ACC112 (cell line): ENCODE measurements at regions not wholly inside any gene's neighbourhood (a gene's known extent, or its start where the extent isn't known, plus 50 kb on each side); places are given as distances from the start of the nearest gene placed in this dataset.

ENCODE experiments used
- H2AFZ ChIP-seq: fragments of 200-600 bp; sonication (generic); one replicate; pipeline ENCODE4 v1.6.0; 2017; ENCODE audit warnings: antibody characterized with exemption, low read length; ENCODE audit not compliant: unreplicated experiment
- H3K27ac ChIP-seq: fragments of 200-600 bp; sonication (generic); 2 replicates; pipeline ENCODE4 v1.5.1; 2014; ENCODE audit warnings: low read depth, mild to moderate bottlenecking, antibody characterized with exemption, low read length, moderate library complexity
- H3K27me3 ChIP-seq: fragments of 200-600 bp; sonication (generic); 2 replicates; pipeline ENCODE4 v1.6.1; 2014; ENCODE audit warnings: mild to moderate bottlenecking, antibody characterized with exemption, low read length, moderate library complexity, mixed read lengths; ENCODE audit not compliant: insufficient read depth
- H3K36me3 ChIP-seq: fragments of 200-600 bp; sonication (generic); 2 replicates; pipeline ENCODE4 v1.6.1; 2016; ENCODE audit warnings: mild to moderate bottlenecking, antibody characterized with exemption, low read length, moderate library complexity, mixed read lengths; ENCODE audit not compliant: insufficient read depth
- H3K4me1 ChIP-seq: fragments of 200-600 bp; sonication (generic); one replicate; pipeline ENCODE4 v1.6.1; 2016; ENCODE audit warnings: low read length, mixed read lengths; ENCODE audit not compliant: insufficient read depth, unreplicated experiment, control insufficient read depth
- H3K4me3 ChIP-seq: fragments of 200-600 bp; sonication (generic); 2 replicates; pipeline ENCODE4 v1.5.1; 2014; ENCODE audit warnings: mild to moderate bottlenecking, low read depth, low read length
- H3K79me2 ChIP-seq: fragments of 200-600 bp; sonication (generic); one replicate; pipeline ENCODE4 v1.6.0; 2016; ENCODE audit warnings: low read length; ENCODE audit not compliant: control insufficient read depth, unreplicated experiment, insufficient read depth

DNA sequence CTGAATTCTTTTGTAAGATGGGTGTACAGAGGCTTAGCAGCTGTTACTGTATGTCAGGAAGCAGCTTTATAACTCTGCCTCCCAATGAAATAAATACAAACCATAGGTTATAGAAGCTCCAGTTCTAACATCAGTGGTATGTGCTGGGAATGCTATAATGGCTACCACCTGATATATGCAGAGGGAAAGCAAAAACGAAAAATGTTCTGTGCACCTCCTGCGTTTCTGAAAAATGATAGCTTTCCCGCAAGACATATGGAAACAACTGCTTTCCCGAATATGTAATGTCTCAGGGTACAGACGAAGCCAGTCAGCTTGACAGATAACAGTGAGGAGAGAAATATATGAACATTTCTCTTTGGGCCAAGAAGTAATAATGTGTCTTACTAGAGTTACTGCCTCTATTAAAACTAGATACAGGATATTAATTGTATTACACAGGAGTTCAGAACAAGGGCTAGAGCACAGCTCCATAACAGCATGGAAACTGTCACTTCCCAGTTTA, 517.0 kb upstream of the NRSN1 start:
- H3K4me3 ChIP-seq, result no peak overlapping the region
- H3K27me3 ChIP-seq, result no peaks in the 10 kb centered on the region
- no peak overlapping the region for H2AFZ ChIP-seq
- H3K79me2 ChIP-seq, result no peaks in the 10 kb centered on the region
- no peak overlapping the region for H3K27ac ChIP-seq
- H3K4me1 ChIP-seq, result no peaks in the 10 kb centered on the region
- no peaks in the 10 kb centered on the region for H3K36me3 ChIP-seq

DNA sequence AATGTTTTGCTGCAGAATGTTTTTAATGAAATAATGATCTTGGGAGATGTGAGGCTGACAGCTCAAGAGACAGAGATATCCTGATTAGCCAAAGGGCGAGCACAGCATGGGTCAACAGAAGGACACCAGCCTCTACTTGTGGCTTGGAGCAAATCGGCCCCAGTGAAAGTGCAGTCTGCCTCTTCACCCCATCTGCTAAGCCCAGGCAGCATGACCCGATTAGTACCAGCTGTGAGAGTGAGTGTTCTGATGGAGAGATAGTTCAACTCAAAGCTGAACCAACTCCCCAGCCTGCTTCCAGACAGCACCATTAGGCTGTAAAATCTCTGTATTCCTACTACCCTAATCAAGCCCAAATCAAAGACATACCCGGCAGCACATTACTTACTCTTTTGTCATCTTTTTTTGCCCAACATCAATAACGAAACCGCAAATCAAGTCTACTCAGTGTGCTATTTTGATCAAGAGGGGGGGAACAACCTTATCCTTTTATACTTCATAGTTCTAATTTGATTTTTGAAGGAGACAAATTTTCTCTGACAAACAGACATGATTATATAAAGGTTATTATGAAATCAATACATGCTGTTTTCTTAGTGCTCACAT, 514.1 kb upstream of the NRSN1 start:
- Histone ChIP-seq H3K27ac (no peak overlapping the region), H2AFZ (no peak overlapping the region), H3K27me3 (no peaks in the 10 kb centered on the region), H3K4me3 (no peak overlapping the region), H3K4me1 (no peaks in the 10 kb centered on the region), H3K36me3 (no peaks in the 10 kb centered on the region), H3K79me2 (no peaks in the 10 kb centered on the region)

DNA sequence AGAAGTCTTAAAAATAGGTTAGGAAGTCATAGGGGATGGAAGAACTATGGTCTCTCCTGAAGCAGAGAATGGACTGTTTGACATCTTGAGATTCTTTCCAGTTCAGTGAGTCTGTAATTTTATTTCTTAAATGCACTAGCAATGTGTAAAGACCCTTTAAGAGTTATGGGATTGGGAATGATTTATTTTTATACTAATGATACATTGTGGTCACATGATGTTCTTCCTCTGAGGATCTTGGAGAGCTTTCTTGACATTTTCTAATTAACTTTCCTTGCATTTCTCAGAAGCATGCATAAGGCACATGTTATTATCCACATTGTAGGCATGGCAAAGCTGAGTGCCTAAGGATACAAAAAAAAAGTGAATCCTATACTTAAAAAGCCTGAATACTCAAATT, 507.6 kb upstream of the NRSN1 start:
- Histone ChIP-seq H3K4me1 (no peaks in the 10 kb centered on the region), H2AFZ (no peak overlapping the region), H3K36me3 (no peaks in the 10 kb centered on the region), H3K4me3 (no peak overlapping the region), H3K79me2 (no peaks in the 10 kb centered on the region), H3K27ac (no peak overlapping the region), H3K27me3 (no peaks in the 10 kb centered on the region)

DNA sequence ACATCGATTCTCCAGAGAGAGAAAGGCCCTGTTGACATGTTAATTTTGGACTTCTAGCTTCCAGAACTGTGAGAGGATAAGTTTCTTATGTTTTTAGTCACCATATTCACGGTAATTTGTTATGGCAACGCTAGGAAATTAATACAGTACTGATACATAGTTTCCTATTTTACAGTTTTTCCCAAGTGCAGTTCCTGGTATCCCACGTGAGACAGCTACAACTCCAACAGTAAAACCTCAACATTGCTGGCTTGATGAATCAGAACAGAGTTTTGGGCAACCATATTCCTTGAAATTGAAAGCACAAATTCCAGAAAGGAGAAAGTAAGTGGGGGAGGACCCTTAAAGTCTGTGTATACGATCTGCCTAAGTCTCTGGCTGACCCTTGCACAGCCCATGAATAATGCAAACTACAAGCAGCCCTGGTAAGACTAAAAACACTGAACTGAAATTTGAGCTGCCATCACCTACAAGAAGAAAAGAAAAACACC, 505.1 kb upstream of the NRSN1 start:
- H2AFZ ChIP-seq, result no peak overlapping the region
- no peaks in the 10 kb centered on the region for H3K36me3 ChIP-seq
- no peak overlapping the region for H3K27ac ChIP-seq
- no peaks in the 10 kb centered on the region for H3K27me3 ChIP-seq
- H3K4me1 ChIP-seq, result no peaks in the 10 kb centered on the region
- H3K4me3 ChIP-seq, result no peak overlapping the region
- no peaks in the 10 kb centered on the region for H3K79me2 ChIP-seq

DNA sequence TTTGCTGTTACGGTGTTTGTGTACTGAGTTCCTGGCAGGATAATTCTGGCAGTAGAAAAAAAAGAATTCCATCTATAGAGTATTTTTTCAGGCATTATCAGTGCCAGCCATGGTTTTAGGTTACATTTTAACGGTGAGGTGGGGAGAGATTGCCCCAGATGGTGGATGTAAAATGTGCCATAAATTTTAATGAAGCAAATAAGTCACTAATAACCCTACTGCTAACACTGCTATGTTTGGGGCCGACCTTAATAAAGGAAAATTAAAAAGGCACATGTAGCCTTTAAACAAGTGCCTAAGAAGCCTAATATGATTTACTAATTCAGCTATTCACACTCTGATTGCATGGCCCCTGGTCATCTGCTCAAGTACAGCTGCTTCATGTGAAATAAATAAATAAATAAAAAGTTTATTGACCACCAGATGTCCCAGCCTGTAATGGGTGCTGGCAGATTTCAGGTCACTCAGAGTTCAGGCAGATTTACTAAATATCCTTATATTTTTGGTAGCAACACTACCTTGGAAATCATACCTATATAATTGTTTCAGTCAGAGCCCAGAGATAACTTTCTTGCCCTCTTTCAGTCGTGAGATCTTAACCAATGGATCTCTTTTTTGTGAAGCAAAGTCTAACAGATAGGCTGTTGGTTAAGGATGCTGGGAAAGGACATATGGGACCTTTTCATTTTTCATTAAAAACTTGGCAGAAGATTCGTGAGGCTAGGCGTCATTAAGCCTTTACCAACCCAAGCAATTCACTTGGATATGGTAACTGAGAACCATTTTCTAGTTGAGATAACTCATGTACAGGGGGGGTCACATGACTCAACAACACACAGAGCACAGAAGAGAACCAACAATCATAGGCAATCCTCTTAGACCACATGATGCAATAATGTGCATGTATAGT, 495.0 kb upstream of the NRSN1 start:
- Histone ChIP-seq H2AFZ (no peak overlapping the region), H3K79me2 (no peaks in the 10 kb centered on the region), H3K27ac (no peak overlapping the region), H3K4me1 (no peaks in the 10 kb centered on the region), H3K27me3 (no peaks in the 10 kb centered on the region), H3K36me3 (no peaks in the 10 kb centered on the region), H3K4me3 (no peak overlapping the region)

DNA sequence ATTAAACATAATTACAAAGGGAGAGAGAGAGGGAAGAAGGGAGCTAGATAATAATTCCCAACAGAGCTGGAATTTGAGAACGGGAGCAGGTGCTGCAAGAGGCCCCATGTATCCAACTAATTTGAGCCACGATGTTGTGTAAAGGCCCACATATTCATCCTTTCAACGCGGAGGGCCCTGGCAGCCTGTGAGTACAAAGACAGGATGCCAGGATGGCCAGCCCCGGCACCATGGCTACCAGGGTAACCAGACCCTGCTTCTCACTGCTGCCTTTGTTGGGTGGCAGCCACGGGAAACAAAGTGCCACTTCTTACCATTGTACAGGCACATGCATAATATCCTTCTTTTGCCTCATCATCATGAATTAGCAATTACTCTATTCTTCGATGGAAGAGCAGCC, 492.0 kb upstream of the NRSN1 start:
- H3K4me3 ChIP-seq, result no peak overlapping the region
- H3K27ac ChIP-seq, result no peak overlapping the region
- H3K36me3 ChIP-seq, result no peaks in the 10 kb centered on the region
- H3K4me1 ChIP-seq, result no peaks in the 10 kb centered on the region
- no peak overlapping the region for H2AFZ ChIP-seq
- no peaks in the 10 kb centered on the region for H3K79me2 ChIP-seq
- no peaks in the 10 kb centered on the region for H3K27me3 ChIP-seq

DNA sequence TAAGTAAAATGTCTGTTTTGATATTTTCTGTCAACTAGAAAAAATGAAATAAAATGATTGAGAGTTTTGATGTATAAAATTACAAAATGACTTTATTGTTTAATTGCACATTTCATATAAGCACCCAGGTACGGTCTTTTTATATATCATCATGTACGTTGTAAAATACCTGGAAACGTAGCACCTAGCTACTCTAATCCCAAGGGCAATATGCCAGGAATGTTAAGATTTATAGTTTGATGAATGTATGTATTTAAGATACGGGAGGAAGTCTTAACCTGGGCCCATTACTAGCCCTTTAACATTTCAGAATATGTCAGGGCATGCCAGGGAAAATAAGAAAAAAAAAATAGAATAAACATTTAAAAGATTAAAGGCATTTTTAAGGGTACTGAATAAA, 490.9 kb upstream of the NRSN1 start:
- H3K79me2 ChIP-seq, result no peaks in the 10 kb centered on the region
- H2AFZ ChIP-seq, result no peak overlapping the region
- H3K4me1 ChIP-seq, result no peaks in the 10 kb centered on the region
- no peaks in the 10 kb centered on the region for H3K27me3 ChIP-seq
- no peaks in the 10 kb centered on the region for H3K36me3 ChIP-seq
- H3K4me3 ChIP-seq, result no peak overlapping the region
- no peak overlapping the region for H3K27ac ChIP-seq

DNA sequence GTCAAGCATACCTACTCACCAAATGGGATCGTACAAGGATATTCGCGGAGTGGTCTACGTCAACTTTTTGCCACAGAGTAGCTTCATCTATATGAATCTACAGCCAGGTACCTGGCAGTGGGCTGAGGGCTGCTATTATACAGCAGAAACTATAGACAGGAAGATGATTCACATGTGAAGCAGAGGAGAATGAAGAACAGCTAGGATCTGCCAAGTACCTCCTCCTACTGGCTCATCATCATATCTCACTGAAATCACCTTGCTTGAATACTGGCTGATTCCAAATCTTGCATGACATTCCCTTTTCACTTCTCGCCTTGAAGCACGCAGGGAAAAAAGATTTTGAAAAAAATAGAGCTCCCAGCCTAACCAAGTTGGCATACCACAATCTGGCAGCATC, 488.7 kb upstream of the NRSN1 start:
- H3K27ac ChIP-seq, result no peak overlapping the region
- no peaks in the 10 kb centered on the region for H3K36me3 ChIP-seq
- H3K4me3 ChIP-seq, result no peak overlapping the region
- H3K4me1 ChIP-seq, result no peaks in the 10 kb centered on the region
- H2AFZ ChIP-seq, result no peak overlapping the region
- H3K27me3 ChIP-seq, result no peaks in the 10 kb centered on the region
- no peaks in the 10 kb centered on the region for H3K79me2 ChIP-seq

DNA sequence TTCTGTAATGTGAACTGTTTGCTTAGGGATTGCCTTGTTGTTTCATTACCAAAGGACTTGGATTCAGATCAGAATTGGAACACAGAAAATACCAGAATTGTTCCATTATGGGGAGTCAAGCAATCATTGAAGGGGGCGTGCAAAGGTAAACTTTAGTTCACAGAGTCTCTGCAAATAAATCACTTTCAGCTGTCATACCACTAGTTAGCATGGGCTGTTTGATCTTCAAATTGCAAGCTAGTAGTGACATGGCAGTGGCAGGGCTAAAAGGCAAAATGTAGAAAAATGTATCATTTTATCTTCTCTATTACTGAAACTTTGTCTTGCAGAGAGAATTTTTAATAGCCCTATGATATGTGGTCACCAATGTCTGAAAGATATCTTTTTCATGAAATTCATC, 483.2 kb upstream of the NRSN1 start:
- Histone ChIP-seq H3K27me3 (no peaks in the 10 kb centered on the region), H3K79me2 (no peaks in the 10 kb centered on the region), H3K36me3 (no peaks in the 10 kb centered on the region), H3K4me3 (no peak overlapping the region), H3K27ac (no peak overlapping the region), H3K4me1 (no peaks in the 10 kb centered on the region), H2AFZ (no peak overlapping the region)

DNA sequence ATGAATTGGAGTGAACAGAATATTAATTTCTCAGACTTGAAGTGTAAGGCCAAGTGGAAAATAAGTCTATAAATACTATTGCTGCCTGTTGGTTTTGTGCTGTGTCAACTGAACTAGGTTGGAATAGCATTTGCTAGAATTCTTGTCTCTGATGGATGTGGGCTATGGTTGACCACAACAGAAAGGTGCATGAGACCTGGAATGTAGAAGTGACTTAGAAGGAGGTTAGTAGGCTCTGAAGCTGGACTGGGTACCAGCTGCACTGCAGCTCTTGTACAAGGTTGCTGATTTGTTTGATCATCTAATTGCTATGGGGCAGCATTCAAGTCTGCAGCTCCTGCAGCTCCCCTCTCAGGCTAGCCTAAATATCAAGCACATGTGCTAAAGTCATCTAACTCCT, 479.0 kb upstream of the NRSN1 start:
- Histone ChIP-seq H3K4me3 (no peak overlapping the region), H2AFZ (no peak overlapping the region), H3K27ac (no peak overlapping the region), H3K4me1 (no peaks in the 10 kb centered on the region), H3K27me3 (no peaks in the 10 kb centered on the region), H3K79me2 (no peaks in the 10 kb centered on the region), H3K36me3 (no peaks in the 10 kb centered on the region)

DNA sequence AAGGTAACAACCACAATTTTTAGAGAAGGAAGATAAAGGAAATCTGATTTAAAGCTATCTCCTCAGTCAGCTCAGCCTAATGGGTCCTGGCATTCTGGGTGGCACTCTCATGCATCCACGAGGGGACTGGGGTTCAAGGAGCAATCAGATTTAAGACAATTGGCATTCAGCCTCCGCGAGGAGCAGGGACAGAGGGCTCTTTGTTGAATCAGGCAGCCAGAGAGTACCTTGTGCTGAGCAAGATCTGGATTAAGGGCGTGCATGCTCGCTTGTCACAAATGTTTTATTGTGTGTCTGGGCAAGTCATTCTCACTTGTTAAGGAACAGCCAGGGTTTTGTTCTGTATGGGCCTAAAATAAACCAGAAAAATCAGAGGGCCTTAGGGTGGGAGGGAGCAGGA, 475.3 kb upstream of the NRSN1 start:
- H3K4me3 ChIP-seq, result no peak overlapping the region
- no peaks in the 10 kb centered on the region for H3K36me3 ChIP-seq
- H3K27ac ChIP-seq, result no peak overlapping the region
- H3K79me2 ChIP-seq, result no peaks in the 10 kb centered on the region
- H3K4me1 ChIP-seq, result no peaks in the 10 kb centered on the region
- H2AFZ ChIP-seq, result no peak overlapping the region
- no peaks in the 10 kb centered on the region for H3K27me3 ChIP-seq
